GM18498 (cell line): ENCODE measurements at regions not wholly inside any gene's neighbourhood (a gene's known extent, or its start where the extent isn't known, plus 50 kb on each side); places are given as distances from the start of the nearest gene placed in this dataset.
A peak's percentile ranks its signal among the peaks of the same experiment; 100 is the strongest.
"Not testable (repeated sequence)": the region's sequence is repeated elsewhere in the genome, so short reads cannot be mapped to it uniquely, and the experiment has no call there.

Source experiments
- ATAC-seq: cut with Tn5 transposase; IDR thresholded peaks from one replicate; pipeline ENCODE4 v1.9.1; 2021; ENCODE audit warnings: mild to moderate bottlenecking, moderate library complexity; ENCODE audit not compliant: unreplicated experiment

DNA sequence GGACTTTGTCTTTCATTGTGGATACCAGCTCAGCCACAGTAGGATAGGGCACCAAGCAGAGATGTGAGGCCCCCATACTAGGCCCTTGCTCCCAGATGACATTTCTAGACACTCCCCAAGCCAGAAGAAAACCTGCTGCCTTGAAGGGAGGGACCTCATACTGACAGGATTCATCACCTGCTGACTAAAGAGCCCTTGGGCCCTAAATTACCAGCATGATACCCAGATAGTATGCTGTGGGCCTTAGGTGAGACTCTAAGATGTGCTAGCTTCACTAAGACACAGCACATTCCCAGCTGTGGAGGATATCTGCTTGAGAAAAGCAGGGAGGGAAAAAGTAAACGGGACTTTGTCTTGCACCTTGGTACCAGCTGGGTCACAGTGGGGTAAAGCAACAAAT, 324.0 kb downstream of the TBL1XR1 start:
- ATAC-seq, result peak; percentile 8

DNA sequence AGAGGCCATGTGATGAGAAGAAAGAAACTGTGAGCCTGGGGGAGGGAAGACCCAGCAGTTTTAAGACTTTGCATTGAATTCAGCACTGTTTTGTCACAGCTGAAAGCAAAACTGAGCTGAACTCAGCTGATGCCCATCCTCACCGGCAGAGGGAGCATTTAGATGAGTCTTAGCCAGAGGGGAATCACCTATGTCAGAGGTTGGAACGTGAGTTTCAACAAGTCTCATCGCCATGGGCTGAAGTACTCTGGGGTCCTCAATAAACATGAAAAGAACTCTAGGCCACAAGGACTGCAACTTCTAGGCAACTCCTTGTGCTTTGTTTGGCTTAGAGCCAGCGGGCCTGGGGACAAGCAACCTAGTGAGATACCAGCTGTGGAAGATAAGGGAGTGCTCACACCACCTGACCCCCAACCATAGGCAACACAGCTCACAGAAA, 324.5 kb downstream of the TBL1XR1 start:
- peak; percentile 97 for ATAC-seq

DNA sequence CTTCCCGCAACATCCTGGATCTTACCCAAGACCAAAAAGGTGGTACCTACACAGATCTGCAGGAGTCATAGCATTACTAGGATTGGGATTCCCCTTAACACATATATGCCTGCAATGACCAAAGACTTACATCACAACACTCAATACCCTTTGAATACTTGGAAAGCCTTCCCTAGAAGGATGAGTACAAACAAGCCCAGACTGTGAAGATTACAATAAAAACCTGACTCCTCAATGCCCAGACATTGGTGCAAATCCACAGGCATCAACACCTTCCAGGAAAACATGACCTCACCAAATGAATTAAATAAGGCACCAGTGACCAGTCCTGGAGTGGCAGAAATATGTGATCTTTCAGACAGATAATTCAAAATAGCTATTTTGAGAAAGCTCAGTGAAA, 326.8 kb downstream of the TBL1XR1 start:
- no peak for ATAC-seq

DNA sequence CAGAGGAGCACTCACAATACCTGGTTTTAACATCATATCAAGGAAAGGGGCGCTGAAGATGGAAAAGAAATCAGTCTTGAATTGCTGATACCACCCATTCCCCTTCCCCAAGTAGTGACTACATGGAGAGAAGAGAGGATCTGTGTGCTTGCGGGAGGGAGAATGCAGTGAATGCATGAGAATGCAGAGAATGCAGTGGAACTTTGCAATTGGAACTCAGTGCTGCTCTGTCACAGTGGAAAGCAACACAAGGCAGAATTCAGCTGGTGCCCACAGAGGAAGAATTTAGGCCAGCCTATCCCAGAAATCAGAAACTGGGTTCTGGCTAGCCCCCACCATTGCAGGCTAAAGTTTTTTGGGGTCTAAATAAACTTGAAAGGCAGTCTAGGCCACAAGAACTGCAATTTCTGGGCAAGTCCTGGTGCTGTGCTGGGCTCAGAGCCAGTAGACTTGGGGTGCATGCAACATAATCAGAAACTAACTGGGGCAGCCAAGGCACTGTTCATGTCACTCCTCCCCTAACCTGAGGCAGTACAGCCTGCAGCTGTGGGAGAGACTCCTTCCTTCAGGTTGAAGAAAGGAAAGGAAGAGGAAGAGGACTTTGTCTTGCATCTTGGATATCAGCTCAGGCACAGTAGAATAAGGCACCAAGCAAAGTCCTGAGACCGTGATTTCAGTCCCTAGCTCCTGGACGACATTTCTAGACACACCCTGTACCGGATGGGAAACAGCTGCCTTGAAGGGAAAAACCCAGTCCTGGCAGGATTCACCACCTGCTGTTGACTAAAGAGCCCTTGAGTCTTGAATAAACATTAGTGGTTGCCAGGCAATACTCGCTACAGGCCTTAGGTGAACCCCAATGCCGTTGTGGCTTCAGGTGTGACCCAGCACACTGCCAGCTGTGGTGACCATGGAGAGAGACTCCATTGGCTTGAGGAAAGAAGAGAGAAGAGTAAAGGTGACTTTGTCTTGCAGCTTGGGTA, 329.3 kb downstream of the TBL1XR1 start:
- ATAC-seq, result no peak

DNA sequence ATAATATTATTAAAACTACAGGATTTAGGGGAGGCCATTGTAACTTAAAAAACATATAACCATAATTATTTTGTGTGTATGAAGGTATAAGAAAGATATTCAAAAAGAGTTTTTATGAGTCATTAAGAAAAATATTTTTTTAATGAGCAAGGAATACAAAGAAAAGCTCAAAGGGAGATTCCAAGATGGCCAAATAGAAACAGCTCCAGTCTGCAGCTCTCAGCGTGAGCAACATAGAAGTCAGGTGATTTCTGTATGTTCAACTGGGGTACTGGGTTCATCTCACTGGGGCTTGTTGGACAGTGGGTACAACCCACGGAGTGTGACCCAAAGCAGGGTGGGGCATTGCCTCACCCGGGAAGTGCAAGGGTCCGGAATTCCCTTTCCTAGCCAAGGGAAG, 336.1 kb downstream of the TBL1XR1 start:
- no peak for ATAC-seq

DNA sequence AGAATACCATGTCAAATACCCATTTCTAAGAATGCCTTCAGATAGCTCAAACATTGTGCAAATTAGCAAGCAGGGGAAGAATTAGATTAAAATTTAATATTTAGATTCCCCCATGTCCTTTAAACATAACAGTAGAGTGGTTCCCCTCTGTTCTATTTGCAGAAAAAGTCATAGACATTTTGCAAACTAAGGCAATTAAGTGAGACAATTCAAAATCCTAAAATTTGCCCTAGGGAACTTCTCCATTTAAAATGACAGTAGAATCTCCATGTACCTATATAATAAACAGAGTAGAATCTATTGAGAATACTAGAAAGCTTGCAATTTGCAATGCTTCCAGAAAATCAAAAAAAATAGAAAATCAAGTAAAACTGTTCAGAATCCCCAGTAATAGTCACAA, 340.6 kb downstream of the TBL1XR1 start:
- no peak for ATAC-seq

DNA sequence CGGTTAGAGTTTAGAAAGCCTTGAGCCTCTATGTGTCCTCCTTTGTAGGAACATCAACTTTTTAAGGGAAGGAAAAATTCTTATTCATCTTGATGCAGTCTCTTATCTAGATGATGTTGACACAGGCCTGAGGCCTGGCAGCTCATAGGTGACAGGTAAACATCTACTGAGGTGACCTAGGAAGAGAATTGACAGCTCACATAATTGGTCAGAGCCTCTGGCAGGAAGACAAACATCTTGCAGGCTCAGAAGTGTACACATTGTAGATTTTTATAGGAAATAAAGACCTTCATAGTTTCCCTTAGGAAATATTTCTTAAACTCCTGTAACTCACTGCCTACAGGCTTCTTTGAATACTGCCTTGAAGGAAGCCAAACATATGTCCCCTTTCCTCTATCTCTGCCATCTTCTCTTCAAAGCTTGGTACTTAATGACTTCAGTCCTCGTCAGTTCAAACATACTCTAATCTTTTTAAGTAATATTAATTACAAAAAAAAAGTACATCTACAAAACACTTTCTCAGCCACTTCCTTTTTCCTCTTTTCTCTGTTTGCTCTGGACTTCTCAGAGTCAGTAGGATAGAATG, 341.3 kb downstream of the TBL1XR1 start:
- no peak for ATAC-seq

DNA sequence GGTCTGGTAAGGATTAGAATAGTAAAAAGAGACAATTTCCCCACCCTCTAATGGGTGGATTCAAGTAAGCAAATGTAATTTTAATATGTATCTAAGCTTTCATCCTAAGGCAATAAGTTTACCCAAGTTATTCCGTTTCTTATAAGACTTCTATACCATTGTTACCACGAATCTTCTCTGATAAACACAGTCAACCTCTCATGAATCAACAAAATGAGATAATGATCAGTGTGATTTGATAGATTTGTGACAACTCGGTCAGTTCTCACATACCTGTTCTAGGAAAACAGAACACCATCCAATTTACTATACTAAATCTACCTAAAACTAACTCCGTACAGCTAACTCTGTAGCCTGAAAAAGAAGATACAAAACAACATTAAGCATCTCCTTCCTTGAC, 342.1 kb downstream of the TBL1XR1 start:
- ATAC-seq, result no peak

DNA sequence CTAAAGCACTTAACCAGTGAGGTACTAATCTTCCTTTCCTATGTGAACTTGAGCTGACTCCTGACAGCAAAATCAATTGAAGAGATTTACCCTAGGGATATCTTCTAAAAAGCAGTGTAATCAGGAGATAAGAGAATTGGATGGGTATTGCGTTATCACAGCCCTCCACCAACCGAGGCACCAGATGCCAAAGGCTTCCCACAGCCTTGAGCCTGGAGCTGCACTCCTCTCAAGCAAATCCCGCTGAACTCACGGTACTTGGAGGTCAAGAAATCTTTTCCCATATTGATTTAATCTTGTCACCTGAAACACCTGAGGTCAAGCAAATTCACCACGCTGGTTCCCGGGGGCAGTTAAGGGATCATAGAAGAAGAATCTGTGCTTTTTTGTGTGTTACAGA, 346.8 kb downstream of the TBL1XR1 start:
- no peak for ATAC-seq

DNA sequence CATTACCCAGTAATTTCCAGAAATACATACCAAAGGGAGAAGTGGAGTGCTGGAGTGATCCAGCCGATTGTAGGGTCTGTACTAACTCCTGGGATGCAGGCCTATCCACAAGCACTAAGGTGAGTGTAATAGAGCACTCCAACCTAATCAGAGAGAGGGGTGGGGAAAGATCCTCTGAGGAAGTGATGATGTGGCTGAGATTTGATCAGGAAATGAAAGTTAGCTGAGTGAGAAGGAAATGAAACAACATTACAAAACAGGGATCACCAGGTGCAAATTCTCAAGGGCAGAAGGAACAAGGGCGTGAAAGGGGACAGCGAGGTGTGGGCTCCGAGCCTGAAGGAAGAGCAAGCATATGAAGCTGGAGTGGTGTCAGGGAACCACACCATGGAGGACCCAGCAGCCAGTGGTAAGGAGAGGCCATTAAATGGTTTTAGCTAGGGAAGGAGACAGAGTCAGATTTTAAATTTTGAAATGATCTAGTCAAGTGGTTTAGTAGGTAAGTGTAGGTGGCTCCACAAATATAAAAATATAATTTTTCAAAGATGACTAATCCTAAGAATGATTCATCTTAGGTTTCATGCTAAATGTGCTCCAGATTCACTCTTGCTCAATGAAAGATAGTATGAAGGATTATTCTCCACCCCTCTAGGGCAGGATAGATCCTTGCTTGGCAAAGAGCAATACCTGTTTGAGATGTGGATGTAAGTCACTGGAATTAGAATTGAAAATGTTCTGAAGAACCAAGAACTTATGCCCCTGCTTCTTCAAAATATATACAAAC, 348.7 kb downstream of the TBL1XR1 start:
- ATAC-seq, result no peak

DNA sequence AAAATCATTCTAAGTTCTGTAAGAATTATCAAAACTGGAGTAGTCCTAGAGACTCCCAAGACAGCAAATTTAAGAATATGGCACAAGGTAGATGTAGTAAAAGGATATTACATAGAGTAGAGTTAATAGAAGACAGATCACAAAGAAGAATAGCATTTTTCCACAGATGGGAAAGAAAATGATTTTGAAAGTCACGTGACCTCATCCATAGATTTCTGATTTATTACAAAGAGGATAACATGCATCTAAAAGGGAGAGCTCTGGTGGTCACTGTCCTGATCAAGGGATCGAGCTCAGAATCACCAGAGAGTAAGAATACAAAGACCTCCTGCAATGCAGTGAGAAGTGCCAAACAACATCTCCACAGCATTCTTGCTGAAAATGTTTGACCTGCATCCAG, 354.4 kb downstream of the TBL1XR1 start:
- no peak for ATAC-seq

DNA sequence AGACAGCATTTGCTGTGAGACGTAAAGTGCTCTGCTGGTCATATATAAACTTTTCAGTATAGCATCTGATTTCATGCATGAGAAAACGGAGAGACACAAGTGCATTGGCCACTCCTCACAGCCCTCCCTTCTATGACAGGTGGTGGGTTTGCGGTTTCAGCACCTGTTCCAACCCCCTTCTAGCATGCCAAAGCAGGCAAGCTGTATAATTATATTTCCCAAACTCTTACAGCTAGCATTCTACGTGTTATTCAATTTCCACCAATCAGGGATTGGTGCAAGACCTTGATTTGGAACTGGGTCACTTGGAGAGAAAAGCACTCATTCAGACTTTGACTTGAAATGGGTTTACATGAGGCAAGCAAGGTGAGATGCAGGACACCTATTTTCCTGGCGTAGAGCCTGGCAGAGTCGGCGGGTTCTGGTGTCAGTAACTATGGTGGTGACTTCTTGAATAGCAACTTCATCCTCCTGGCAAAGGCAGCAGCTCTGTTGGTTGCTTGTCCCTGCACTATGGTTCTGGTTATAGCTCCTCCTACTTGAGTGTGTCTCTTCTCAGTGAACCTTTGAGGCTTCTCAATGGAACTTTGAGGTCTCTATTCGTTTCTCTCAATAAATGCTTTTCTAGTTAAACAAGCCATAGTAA, 356.5 kb downstream of the TBL1XR1 start:
- no peak for ATAC-seq

DNA sequence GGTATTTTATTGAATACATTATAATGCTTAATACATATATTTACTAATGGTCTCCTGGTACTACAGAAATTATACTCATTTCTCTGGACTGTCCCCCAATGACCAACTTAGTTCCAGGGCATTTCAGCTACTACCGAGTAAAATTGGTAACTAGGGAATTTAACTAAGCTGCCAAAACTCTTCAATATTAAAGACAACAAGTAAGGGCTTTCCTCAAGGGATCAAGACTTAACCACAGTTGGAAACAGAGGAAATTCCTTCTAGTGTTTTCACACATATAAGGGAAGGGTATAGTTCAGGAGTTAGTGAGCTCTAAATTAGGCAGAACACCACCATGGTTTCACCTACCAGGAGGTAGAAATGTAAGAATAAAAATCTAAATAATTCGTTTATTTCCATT, 357.4 kb downstream of the TBL1XR1 start:
- ATAC-seq, result no peak

DNA sequence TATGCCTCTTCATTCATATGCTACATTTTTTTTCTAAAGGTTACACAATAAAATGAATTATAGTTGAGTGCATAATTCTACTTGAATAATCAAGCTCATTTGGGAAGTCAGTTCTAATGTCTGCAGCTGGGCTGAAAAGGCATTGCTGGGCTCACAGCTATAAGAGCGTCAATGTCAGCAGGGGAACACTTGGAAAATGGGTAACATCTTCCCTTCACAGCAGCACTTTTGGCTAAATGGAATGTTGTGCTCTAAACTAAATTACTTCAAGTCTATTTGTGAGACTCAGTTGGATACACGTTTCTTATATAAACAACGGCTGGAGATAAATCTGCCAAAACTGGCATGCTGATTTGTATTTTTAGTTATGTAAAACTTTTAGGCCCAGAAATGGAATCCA, 357.8 kb downstream of the TBL1XR1 start:
- no peak for ATAC-seq

DNA sequence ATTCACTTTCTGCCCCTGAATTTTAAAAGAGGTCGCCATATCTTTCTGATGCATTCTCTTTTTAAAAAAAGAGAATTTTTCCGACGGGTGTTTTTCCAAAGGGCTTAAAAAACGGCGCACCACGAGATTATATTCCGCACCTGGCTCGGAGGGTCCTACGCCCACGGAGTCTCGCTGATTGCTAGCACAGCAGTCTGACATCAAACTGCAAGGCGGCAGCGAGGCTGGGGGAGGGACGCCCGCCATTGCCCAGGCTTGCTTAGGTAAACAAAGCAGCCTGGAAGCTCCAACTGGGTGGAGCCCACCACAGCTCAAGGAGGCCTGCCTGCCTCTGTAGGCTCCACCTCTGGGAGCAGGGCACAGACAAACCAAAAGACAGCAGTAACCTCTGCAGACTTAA, 370.0 kb downstream of the TBL1XR1 start:
- not testable (repeated sequence) for ATAC-seq

DNA sequence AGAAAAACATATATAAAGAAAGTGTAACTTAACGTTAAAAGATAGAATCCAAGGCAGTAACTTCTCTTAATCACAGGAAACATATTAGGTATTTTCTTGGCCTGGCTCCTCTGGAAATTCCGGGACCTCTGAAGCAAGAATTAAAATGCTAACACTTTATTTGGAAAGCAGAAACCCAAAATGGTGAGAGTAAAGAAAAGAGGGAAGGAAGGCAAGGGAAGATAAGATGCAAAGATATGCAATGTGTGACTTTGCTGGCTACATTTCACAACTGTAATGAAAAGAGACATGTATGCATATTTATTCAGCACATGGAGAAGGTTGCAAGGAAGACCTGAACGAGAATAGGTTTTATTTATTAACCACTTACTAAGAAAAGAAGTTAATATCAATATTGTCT, 372.5 kb downstream of the TBL1XR1 start:
- no peak for ATAC-seq

DNA sequence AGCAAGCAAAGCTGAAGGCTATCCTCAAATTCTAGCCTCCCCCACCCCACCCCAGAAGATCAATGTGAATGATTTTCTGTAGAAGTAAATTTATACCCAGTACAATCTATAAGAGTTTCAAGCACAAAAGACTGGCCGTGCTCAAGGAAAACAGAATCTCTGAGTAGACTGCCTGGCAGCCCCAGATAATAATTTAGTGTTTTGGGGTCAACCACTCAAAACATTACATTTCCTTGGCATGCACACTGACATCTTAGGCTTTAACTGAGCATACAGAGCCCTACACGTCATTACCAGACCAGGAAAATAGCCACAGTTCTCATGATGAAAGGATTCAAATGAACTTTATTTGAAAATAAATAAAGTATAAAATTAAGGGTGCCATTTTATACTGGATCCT, 376.5 kb downstream of the TBL1XR1 start:
- no peak for ATAC-seq

DNA sequence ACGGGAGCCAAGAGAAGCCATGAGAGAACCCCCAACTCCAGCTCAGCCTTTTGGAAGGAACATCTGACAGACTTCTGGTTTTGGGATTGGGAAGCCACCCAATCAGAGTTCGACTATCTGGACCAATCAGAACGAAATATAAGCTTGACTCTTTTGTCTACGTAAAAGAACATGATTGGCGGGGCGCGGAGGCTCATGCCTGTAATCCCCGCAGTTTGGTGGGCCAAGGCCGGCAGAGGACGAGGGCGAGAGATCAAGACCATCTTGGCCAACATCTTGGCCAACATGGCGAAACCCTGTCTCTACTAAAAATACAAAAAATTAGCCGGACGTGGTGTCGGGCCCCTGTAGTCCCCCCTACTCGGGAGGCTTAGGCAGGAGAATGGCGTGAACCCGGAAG, 380.3 kb downstream of the TBL1XR1 start:
- ATAC-seq, result no peak

DNA sequence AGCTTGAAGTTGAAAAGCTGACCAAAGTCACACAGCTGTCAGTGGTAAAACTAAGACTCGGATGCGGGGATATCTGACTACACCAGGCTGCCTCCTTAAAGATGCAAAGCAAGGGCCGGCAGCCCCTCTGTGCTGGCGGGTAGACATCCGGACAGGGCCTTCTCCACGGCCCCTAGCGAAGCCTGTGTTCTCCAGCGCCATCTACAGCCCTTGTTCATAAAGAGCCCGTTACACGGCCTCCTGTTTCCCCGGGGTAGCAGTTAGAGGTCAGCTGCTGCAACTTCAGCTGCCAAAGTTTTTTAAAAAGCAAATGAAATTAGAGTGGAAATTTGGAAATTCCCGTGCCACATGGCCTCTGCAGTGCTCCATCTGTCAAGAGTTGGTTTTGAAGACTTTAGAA, 383.0 kb downstream of the TBL1XR1 start:
- ATAC-seq, result peak; percentile 97

DNA sequence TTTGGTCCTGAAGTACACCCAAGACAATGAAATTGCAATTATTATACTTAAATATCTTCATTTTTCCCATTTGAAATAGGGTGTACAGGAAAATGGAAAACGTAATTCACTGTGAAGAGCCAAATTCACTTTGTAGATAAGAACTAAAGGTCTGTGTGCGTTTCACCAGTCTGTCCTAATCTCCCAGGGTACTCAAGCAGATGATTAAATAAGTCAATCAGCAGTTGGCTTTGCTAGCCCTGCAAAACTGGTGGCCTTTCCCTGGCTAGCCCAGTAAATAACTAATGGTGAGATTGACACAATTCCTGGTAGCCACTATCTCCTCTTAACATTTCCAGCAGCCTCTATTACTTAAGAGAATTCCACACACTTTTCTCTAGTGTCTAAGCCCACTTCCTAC, 389.3 kb downstream of the TBL1XR1 start:
- ATAC-seq, result no peak

DNA sequence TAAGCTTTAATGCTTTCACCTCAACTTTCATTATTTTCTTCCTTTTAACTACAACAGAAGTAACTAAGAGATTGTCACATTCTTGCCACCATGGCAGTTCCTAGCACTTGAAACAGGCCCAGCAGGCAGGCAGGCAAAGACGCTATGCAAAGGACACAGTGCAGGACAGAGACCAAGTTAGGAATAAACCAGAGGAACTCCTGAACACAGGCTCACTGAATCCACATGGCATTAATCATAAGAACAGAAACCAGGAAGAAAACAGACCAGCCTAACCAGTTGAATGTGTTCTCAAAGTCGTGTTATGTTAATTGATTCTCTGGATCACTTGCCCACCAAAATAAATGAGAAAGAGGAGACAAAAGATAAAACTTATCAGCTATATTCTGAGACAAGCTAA, 397.6 kb downstream of the TBL1XR1 start:
- ATAC-seq, result no peak
